Peyer's patch (tissue), 4 donors: ENCODE measurements at regions not wholly inside any gene's neighbourhood (a gene's known extent, or its start where the extent isn't known, plus 50 kb on each side); places are given as distances from the start of the nearest gene placed in this dataset.

ENCODE experiments used
- DNase-seq, 3 donors: peaks; one replicate each; pipeline ENCODE4 v3.0.0-alpha.2; 2017 to 2019
- H3K27ac ChIP-seq, 4 donors: fragments of 200-600 bp; sonication (generic); one replicate each; pipeline ENCODE4 v1.5.1; 2016 to 2019
- H3K27me3 ChIP-seq, 2 donors: fragments of 200-600 bp; sonication (generic); one replicate each; pipeline ENCODE4 v1.5.1; 2019
- H3K36me3 ChIP-seq, 3 donors: fragments of 200-600 bp; sonication (generic); one replicate each; pipeline ENCODE4 v1.5.1; 2016 to 2019
- H3K4me1 ChIP-seq, 4 donors: fragments of 200-600 bp; sonication (generic); one replicate each; pipeline ENCODE4 v1.5.1; 2016 to 2019
- H3K4me3 ChIP-seq, 4 donors: fragments of 200-600 bp; sonication (generic); 1 replicate in 3 of 4; 2 replicates in 1 of 4; pipeline ENCODE4 v1.5.1; 2016 to 2019; ENCODE audit warnings: mild to moderate bottlenecking in 1 of 4
- H3K9me3 ChIP-seq, 4 donors: fragments of 200-600 bp; sonication (generic); one replicate each; pipeline ENCODE4 v1.5.1; 2016 to 2019; ENCODE audit warnings: mild to moderate bottlenecking in 1 of 4
- CTCF ChIP-seq, 6 experiments: fragments of 450-650 bp in 4 of 6; fragments of 200-600 bp in 2 of 6; sonication (generic) in 1 of 6; IDR thresholded peaks; one replicate each; pipeline ENCODE4 v1.5.1; 2017 to 2019; ENCODE audit warnings: antibody characterized with exemption in 6 of 6, mild to moderate bottlenecking in 3 of 6, moderate library complexity in 1 of 6
- POLR2A ChIP-seq, 2 donors: fragments of 450-650 bp; IDR thresholded peaks; one replicate each; pipeline ENCODE4 v1.5.1; 2017; ENCODE audit warnings: antibody characterized with exemption in 2 of 2, mild to moderate bottlenecking in 2 of 2, moderate library complexity in 2 of 2

- TF ChIP-seq POLR2A (IDR thresholded peaks at IDR 0.05) (no peak), CTCF (IDR thresholded peaks at IDR 0.05) (no peak)
- no peaks in the 10 kb centered on the region for H3K4me1 ChIP-seq
- no peaks in the 10 kb centered on the region for H3K27me3 ChIP-seq
- no peak overlapping the region for H3K27ac ChIP-seq
- no peak for DNase-seq
- no peaks in the 10 kb centered on the region for H3K36me3 ChIP-seq
- H3K4me3 ChIP-seq: no peak overlapping the region
- no peaks in the 10 kb centered on the region for H3K9me3 ChIP-seq
Measured at GRCh38 chr13:47046706-47047105, 149.9 kb upstream of the HTR2A start.

- H3K9me3 ChIP-seq: no peaks in the 10 kb centered on the region
- no peaks in the 10 kb centered on the region for H3K27me3 ChIP-seq
- H3K27ac ChIP-seq: no peak overlapping the region
- no peaks in the 10 kb centered on the region for H3K36me3 ChIP-seq
- TF ChIP-seq CTCF (IDR thresholded peaks at IDR 0.05): no peak
- TF ChIP-seq POLR2A (IDR thresholded peaks at IDR 0.05): no peak
- no peaks in the 10 kb centered on the region for H3K4me1 ChIP-seq
- DNase-seq: no peak
- H3K4me3 ChIP-seq: no peak overlapping the region
Measured at GRCh38 chr13:47044842-47045241, 148.0 kb upstream of the HTR2A start.

- Histone ChIP-seq H3K4me1 (no peaks in the 10 kb centered on the region), H3K27me3 (no peaks in the 10 kb centered on the region), H3K4me3 (no peak overlapping the region), H3K27ac (no peak overlapping the region), H3K9me3 (no peaks in the 10 kb centered on the region), H3K36me3 (no peaks in the 10 kb centered on the region)
- DNase-seq: no peak
- TF ChIP-seq CTCF (IDR thresholded peaks at IDR 0.05) (no peak), POLR2A (IDR thresholded peaks at IDR 0.05) (no peak)
Measured at GRCh38 chr13:47039106-47039505, 142.3 kb upstream of the HTR2A start.

- no peaks in the 10 kb centered on the region for H3K4me1 ChIP-seq
- TF ChIP-seq POLR2A (IDR thresholded peaks at IDR 0.05) (no peak), CTCF (IDR thresholded peaks at IDR 0.05) (no peak)
- no peak overlapping the region for H3K27ac ChIP-seq
- no peak overlapping the region for H3K4me3 ChIP-seq
- no peaks in the 10 kb centered on the region for H3K36me3 ChIP-seq
- H3K9me3 ChIP-seq: no peaks in the 10 kb centered on the region
- H3K27me3 ChIP-seq: no peaks in the 10 kb centered on the region
- no peak for DNase-seq
Measured at GRCh38 chr13:47038188-47038587, 141.3 kb upstream of the HTR2A start.

- Histone ChIP-seq H3K36me3 (no peaks in the 10 kb centered on the region), H3K9me3 (no peaks in the 10 kb centered on the region), H3K27ac (no peak overlapping the region), H3K4me1 (no peaks in the 10 kb centered on the region), H3K4me3 (no peak overlapping the region), H3K27me3 (no peaks in the 10 kb centered on the region)
- TF ChIP-seq POLR2A (IDR thresholded peaks at IDR 0.05) (no peak), CTCF (IDR thresholded peaks at IDR 0.05) (no peak)
- DNase-seq: no peak
Measured at GRCh38 chr13:47036294-47037008, 139.6 kb upstream of the HTR2A start.

- Histone ChIP-seq H3K27me3 (no peaks in the 10 kb centered on the region), H3K9me3 (no peaks in the 10 kb centered on the region), H3K27ac (no peak overlapping the region), H3K4me1 (no peaks in the 10 kb centered on the region), H3K36me3 (no peaks in the 10 kb centered on the region), H3K4me3 (no peak overlapping the region)
- TF ChIP-seq CTCF (IDR thresholded peaks at IDR 0.05) (no peak), POLR2A (IDR thresholded peaks at IDR 0.05) (no peak)
- no peak for DNase-seq
Measured at GRCh38 chr13:47033216-47033615, 136.4 kb upstream of the HTR2A start.
